Endothelial cell (in vitro differentiated cells): ENCODE measurements at regions not wholly inside any gene's neighbourhood (a gene's known extent, or its start where the extent isn't known, plus 50 kb on each side); places are given as distances from the start of the nearest gene placed in this dataset.

ENCODE experiments used
- DNase-seq: peaks from one replicate; pipeline ENCODE4 v3.0.0; 2021; ENCODE audit warnings: low spot score
- H3K27ac Mint-ChIP-seq: one replicate; pipeline ENCODE4 v1.8.0; 2021; ENCODE audit warnings: mixed read lengths, inconsistent platforms; ENCODE audit not compliant: unreplicated experiment
- H3K27me3 Mint-ChIP-seq: one replicate; pipeline ENCODE4 v1.8.0; 2021; ENCODE audit warnings: mild to moderate bottlenecking, moderate library complexity, mixed read lengths, inconsistent platforms; ENCODE audit not compliant: unreplicated experiment
- H3K36me3 Mint-ChIP-seq: one replicate; pipeline ENCODE4 v1.8.0; 2021; ENCODE audit warnings: mild to moderate bottlenecking, low read depth, mixed read lengths, inconsistent platforms; ENCODE audit not compliant: unreplicated experiment
- H3K4me1 Mint-ChIP-seq: one replicate; pipeline ENCODE4 v1.8.0; 2021; ENCODE audit warnings: mild to moderate bottlenecking, mixed read lengths, inconsistent platforms; ENCODE audit not compliant: unreplicated experiment
- H3K4me3 Mint-ChIP-seq: one replicate; pipeline ENCODE4 v1.8.0; 2021; ENCODE audit warnings: mild to moderate bottlenecking, mixed read lengths, inconsistent platforms; ENCODE audit not compliant: unreplicated experiment
- H3K9me3 Mint-ChIP-seq: one replicate; pipeline ENCODE4 v1.8.0; 2021; ENCODE audit warnings: mixed read lengths, inconsistent platforms; ENCODE audit not compliant: unreplicated experiment
- CTCF ChIP-seq: fragments of 200-600 bp; sonication (generic); IDR thresholded peaks from one replicate; pipeline ENCODE4 v1.5.0; 2021; ENCODE audit warnings: antibody characterized with exemption; ENCODE audit not compliant: unreplicated experiment

GRCh38 chrX:96311366-96311765 is 373.3 kb upstream of the DIAPH2 start:
- Mint-ChIP-seq H3K36me3 (no peaks in the 10 kb centered on the region), H3K4me1 (no peaks in the 10 kb centered on the region), H3K9me3 (no peaks in the 10 kb centered on the region), H3K27me3 (no peaks in the 10 kb centered on the region), H3K27ac (no peak overlapping the region), H3K4me3 (no peak overlapping the region)
- no peak for DNase-seq
- no peak for TF ChIP-seq CTCF

DNA sequence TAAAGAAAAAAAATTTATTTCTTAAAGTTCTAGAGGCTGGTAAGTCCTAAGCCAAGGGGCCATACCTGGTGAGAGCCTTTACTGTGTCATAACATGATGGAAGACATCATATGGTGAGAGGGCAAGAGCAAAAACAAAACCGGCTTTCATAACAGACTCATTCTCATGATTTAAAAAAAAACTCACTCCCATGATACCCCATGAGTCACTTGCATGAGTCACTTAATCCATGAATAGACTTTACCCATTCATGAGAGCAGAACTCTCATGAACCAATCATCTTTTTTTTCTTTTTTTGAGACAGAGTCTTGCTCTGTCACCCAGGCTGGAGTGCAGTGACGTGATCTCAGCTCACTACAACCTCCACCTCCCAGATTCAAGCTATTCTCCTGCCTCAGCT is 369.7 kb upstream of the DIAPH2 start:
- no peaks in the 10 kb centered on the region for H3K9me3 Mint-ChIP-seq
- no peak for TF ChIP-seq CTCF
- H3K4me3 Mint-ChIP-seq = no peak overlapping the region
- H3K27ac Mint-ChIP-seq = no peak overlapping the region
- no peaks in the 10 kb centered on the region for H3K4me1 Mint-ChIP-seq
- peaks cover under 1% of the 10 kb centered on the region for H3K27me3 Mint-ChIP-seq
- no peak for DNase-seq
- H3K36me3 Mint-ChIP-seq = no peaks in the 10 kb centered on the region

- no peaks in the 10 kb centered on the region for H3K4me1 Mint-ChIP-seq
- H3K27ac Mint-ChIP-seq = no peak overlapping the region
- H3K9me3 Mint-ChIP-seq = no peaks in the 10 kb centered on the region
- no peaks in the 10 kb centered on the region for H3K36me3 Mint-ChIP-seq
- no peak overlapping the region for H3K4me3 Mint-ChIP-seq
- TF ChIP-seq CTCF = no peak
- no peaks in the 10 kb centered on the region for H3K27me3 Mint-ChIP-seq
- no peak for DNase-seq
Measured at GRCh38 chrX:96361844-96362243, 322.8 kb upstream of the DIAPH2 start.

GRCh38 chrX:96372313-96373046 is 312.2 kb upstream of the DIAPH2 start:
- peak; percentile 39 for TF ChIP-seq CTCF
- H3K27me3 Mint-ChIP-seq = peaks cover 1% of the 10 kb centered on the region
- no peak overlapping the region for H3K27ac Mint-ChIP-seq
- H3K4me3 Mint-ChIP-seq = no peak overlapping the region
- H3K36me3 Mint-ChIP-seq = no peaks in the 10 kb centered on the region
- H3K4me1 Mint-ChIP-seq = no peaks in the 10 kb centered on the region
- peak; percentile 15 for DNase-seq
- H3K9me3 Mint-ChIP-seq = no peaks in the 10 kb centered on the region

GRCh38 chrX:96373047-96373355 is 311.6 kb upstream of the DIAPH2 start:
- Mint-ChIP-seq H3K27me3 (peaks cover 1% of the 10 kb centered on the region), H3K9me3 (no peaks in the 10 kb centered on the region), H3K27ac (no peak overlapping the region), H3K36me3 (no peaks in the 10 kb centered on the region), H3K4me1 (no peaks in the 10 kb centered on the region), H3K4me3 (no peak overlapping the region)
- no peak for DNase-seq
- TF ChIP-seq CTCF = no peak
